ENCODE measurements at regions not wholly inside any gene's neighbourhood (a gene's known extent, or its start where the extent isn't known, plus 50 kb on each side); places are given as distances from the start of the nearest gene placed in this dataset.
A peak's percentile ranks its signal among the peaks of the same experiment; 100 is the strongest.

DNA sequence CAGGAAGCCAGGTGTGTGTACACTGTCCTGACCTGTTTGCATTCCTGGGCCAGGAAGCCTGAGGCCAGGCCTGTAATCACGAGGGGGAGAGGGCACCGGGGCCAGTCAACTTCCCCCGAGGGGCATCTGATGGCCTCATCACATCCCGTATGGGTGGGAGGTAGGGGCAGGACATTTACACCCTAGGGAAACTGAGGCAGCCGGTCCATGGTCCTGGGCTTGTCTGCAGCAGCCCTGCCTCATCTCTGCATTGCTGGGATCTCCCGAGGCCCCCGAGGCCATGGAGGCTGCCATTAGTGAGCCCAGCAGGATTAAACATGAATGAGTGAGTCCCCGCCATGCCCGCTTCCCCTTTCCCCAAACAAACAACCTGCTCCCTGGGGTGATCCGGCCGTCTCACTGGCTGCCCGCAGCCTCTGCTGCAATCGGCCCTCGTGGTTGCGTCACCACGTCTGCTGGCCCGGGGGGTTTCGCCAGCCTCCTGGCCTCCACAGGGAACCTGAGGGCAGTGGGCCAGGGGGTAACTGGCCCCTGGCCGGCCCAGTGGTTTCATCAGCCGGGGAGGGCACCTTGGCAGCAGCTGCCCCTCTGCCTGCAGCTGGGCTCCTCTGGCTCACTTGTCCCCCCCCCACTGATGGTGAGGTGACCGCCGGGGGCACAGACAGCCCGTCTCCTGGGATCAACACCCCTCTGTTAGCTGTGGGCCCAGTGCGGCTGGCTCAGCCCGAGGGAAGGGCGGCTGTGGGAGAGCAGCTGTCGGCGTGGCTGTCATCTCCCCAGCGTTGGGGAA is 88.3 kb upstream of the GSE1 start (continued):
- TF ChIP-seq PLRG1 (conservative IDR thresholded peaks at IDR 0.05) (no peak), ZBTB14 (CRISPR knock-in tag; IDR thresholded peaks at IDR 0.05) (no peak; the same call in 1 of the 2 replicates), KLF6 (CRISPR knock-in tag; IDR thresholded peaks at IDR 0.05) (peak; percentile 85), ZNF775 (CRISPR knock-in tag; IDR thresholded peaks at IDR 0.05; ENCODE audit: borderline replicate concordance) (no peak), HNF4A (CRISPR knock-in tag; IDR thresholded peaks at IDR 0.05) (peak; percentile 83), CCDC6 (CRISPR knock-in tag; IDR thresholded peaks at IDR 0.05) (no peak), ZNF678 (CRISPR knock-in tag; IDR thresholded peaks at IDR 0.05) (peak; percentile 82; the same call in 1 of the 2 replicates), KDM5B (CRISPR knock-in tag; IDR thresholded peaks at IDR 0.05; ENCODE audit: borderline replicate concordance) (peak; percentile 72; the same call in 1 of the 2 replicates), RARA (CRISPR knock-in tag; IDR thresholded peaks at IDR 0.05) (peak; percentile 96), ZFP36 (IDR thresholded peaks at IDR 0.05; ENCODE audit: borderline replicate concordance, low read depth, low read length, partially characterized antibody) (no peak), ZNF512 (CRISPR knock-in tag; IDR thresholded peaks at IDR 0.05) (no peak), ZNF446 (CRISPR knock-in tag; IDR thresholded peaks at IDR 0.05) (no peak), FOXA3 (CRISPR knock-in tag; IDR thresholded peaks at IDR 0.05) (peak; percentile 95), ZNF546 (CRISPR knock-in tag; conservative IDR thresholded peaks at IDR 0.05) (peak; percentile 29; the same call in 1 of the 2 replicates), MXD4 (CRISPR knock-in tag; IDR thresholded peaks at IDR 0.05) (no peak)
- TF ChIP-seq, protein P1, sequence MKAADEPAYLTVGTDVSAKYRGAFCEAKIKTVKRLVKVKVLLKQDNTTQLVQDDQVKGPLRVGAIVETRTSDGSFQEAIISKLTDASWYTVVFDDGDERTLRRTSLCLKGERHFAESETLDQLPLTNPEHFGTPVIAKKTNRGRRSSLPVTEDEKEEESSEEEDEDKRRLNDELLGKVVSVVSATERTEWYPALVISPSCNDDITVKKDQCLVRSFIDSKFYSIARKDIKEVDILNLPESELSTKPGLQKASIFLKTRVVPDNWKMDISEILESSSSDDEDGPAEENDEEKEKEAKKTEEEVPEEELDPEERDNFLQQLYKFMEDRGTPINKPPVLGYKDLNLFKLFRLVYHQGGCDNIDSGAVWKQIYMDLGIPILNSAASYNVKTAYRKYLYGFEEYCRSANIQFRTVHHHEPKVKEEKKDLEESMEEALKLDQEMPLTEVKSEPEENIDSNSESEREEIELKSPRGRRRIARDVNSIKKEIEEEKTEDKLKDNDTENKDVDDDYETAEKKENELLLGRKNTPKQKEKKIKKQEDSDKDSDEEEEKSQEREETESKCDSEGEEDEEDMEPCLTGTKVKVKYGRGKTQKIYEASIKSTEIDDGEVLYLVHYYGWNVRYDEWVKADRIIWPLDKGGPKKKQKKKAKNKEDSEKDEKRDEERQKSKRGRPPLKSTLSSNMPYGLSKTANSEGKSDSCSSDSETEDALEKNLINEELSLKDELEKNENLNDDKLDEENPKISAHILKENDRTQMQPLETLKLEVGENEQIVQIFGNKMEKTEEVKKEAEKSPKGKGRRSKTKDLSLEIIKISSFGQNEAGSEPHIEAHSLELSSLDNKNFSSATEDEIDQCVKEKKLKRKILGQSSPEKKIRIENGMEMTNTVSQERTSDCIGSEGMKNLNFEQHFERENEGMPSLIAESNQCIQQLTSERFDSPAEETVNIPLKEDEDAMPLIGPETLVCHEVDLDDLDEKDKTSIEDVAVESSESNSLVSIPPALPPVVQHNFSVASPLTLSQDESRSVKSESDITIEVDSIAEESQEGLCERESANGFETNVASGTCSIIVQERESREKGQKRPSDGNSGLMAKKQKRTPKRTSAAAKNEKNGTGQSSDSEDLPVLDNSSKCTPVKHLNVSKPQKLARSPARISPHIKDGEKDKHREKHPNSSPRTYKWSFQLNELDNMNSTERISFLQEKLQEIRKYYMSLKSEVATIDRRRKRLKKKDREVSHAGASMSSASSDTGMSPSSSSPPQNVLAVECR (CRISPR knock-in tag; IDR thresholded peaks at IDR 0.05; ENCODE audit: borderline replicate concordance): peak; percentile 84
- TF ChIP-seq, protein P2, sequence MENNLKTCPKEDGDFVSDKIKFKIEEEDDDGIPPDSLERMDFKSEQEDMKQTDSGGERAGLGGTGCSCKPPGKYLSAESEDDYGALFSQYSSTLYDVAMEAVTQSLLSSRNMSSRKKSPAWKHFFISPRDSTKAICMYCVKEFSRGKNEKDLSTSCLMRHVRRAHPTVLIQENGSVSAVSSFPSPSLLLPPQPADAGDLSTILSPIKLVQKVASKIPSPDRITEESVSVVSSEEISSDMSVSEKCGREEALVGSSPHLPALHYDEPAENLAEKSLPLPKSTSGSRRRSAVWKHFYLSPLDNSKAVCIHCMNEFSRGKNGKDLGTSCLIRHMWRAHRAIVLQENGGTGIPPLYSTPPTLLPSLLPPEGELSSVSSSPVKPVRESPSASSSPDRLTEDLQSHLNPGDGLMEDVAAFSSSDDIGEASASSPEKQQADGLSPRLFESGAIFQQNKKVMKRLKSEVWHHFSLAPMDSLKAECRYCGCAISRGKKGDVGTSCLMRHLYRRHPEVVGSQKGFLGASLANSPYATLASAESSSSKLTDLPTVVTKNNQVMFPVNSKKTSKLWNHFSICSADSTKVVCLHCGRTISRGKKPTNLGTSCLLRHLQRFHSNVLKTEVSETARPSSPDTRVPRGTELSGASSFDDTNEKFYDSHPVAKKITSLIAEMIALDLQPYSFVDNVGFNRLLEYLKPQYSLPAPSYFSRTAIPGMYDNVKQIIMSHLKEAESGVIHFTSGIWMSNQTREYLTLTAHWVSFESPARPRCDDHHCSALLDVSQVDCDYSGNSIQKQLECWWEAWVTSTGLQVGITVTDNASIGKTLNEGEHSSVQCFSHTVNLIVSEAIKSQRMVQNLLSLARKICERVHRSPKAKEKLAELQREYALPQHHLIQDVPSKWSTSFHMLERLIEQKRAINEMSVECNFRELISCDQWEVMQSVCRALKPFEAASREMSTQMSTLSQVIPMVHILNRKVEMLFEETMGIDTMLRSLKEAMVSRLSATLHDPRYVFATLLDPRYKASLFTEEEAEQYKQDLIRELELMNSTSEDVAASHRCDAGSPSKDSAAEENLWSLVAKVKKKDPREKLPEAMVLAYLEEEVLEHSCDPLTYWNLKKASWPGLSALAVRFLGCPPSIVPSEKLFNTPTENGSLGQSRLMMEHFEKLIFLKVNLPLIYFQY (CRISPR knock-in tag; IDR thresholded peaks at IDR 0.05; ENCODE audit: borderline replicate concordance): peak; percentile 96
